Suprapubic skin (tissue), 4 donors: ENCODE measurements at regions not wholly inside any gene's neighbourhood (a gene's known extent, or its start where the extent isn't known, plus 50 kb on each side); places are given as distances from the start of the nearest gene placed in this dataset.

Experiments used
- EP300 ChIP-seq: sonication (generic); formaldehyde crosslinking; IDR thresholded peaks from one replicate; pipeline ENCODE4 v1.6.1; 2017; ENCODE audit warnings: antibody characterized with exemption
- POLR2A ChIP-seq, 2 donors: fragments of 450-650 bp; IDR thresholded peaks; one replicate each; pipeline ENCODE4 v1.6.1; 2017; ENCODE audit warnings: antibody characterized with exemption in 2 of 2, mild to moderate bottlenecking in 2 of 2, moderate library complexity in 2 of 2
- POLR2AphosphoS5 ChIP-seq, 3 donors: sonication (generic); formaldehyde crosslinking; IDR thresholded peaks; one replicate each; pipeline ENCODE4 v1.6.1; 2017; ENCODE audit warnings: antibody characterized with exemption in 3 of 3
- TF ChIP-seq, protein P1 (sequence below), 2 donors: fragments of 200-600 bp in 1 of 2; fragments of 450-650 bp in 1 of 2; sonication (generic) in 1 of 2; IDR thresholded peaks; one replicate each; pipeline ENCODE4 v1.5.1; 2016 to 2019; ENCODE audit warnings: antibody characterized with exemption in 2 of 2, mild to moderate bottlenecking in 1 of 2, moderate library complexity in 1 of 2

DNA sequence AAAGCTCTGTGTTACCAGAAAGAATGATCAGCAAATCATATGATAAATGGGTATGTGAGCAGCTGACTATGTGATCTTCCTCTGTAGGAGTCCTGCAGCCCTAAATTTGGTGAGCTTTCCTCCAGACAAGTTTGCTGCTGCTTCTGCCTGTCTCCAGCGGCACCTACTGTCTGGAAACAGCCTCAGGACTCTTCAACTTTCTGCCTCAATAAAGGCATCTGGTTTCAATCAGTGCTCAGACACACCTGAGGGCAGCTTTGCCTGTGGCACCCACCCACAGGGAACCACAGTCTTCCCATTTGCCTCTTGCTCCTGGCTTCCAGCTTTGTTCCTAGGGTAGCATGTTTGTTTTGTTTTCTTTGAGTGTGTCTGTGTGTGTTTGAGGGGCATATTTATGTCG, 727.9 kb upstream of the MAN1A1 start:
- TF ChIP-seq, protein P1, sequence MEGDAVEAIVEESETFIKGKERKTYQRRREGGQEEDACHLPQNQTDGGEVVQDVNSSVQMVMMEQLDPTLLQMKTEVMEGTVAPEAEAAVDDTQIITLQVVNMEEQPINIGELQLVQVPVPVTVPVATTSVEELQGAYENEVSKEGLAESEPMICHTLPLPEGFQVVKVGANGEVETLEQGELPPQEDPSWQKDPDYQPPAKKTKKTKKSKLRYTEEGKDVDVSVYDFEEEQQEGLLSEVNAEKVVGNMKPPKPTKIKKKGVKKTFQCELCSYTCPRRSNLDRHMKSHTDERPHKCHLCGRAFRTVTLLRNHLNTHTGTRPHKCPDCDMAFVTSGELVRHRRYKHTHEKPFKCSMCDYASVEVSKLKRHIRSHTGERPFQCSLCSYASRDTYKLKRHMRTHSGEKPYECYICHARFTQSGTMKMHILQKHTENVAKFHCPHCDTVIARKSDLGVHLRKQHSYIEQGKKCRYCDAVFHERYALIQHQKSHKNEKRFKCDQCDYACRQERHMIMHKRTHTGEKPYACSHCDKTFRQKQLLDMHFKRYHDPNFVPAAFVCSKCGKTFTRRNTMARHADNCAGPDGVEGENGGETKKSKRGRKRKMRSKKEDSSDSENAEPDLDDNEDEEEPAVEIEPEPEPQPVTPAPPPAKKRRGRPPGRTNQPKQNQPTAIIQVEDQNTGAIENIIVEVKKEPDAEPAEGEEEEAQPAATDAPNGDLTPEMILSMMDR (IDR thresholded peaks at IDR 0.05), result peak in 1 of 2 donors; percentile 18
- TF ChIP-seq POLR2A (IDR thresholded peaks at IDR 0.05) (no peak), EP300 (no peak), POLR2AphosphoS5 (IDR thresholded peaks at IDR 0.05) (no peak)
